ENCODE measurements at regions not wholly inside any gene's neighbourhood (a gene's known extent, or its start where the extent isn't known, plus 50 kb on each side); places are given as distances from the start of the nearest gene placed in this dataset.
"Not testable (repeated sequence)": the region's sequence is repeated elsewhere in the genome, so short reads cannot be mapped to it uniquely, and the experiment has no call there.

- DNase-seq: no peak
Measured at GRCh38 chr4:31392923-31393322, 672.8 kb downstream of the PCDH7 start.

- no peak for DNase-seq
Measured at GRCh38 chr4:31408121-31408520, 688.0 kb downstream of the PCDH7 start.

DNA sequence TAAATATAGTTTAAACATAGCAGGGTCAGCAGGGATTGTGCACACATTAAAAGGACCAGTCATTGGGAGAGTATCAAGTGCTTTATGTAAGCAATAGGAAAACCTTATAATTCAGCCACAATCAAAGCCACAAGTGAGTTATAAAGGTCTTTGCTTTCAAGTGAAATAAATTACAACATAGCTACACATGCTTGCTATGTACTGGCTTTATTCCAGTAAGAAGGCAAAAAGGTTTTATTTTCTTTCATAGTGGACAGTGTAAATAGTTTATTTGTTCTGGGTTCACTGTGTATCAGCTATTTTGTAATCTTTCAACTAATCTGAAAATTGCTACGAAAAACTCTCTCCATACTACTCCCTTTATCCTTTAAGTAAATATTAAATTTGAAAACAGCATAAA is 691.4 kb downstream of the PCDH7 start:
- no peak for DNase-seq

DNA sequence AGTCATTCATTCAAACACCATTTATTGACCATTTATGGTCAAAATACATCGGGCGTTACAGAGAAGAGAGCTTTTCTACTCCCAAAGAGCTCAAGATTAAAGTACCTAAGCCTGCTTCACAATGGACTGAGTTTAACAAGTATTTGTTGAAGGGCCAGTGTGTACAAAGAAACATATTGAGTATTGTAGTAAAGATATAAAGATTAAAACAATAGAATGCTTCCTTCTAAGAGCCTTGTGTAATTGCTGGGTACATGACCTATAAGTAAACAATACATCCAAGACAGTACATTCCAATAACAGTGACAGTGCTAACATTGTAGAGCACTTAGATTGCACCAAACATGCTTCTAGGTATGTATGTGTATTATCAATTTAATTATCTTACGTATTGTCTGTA is 695.5 kb downstream of the PCDH7 start:
- no peak for DNase-seq

DNA sequence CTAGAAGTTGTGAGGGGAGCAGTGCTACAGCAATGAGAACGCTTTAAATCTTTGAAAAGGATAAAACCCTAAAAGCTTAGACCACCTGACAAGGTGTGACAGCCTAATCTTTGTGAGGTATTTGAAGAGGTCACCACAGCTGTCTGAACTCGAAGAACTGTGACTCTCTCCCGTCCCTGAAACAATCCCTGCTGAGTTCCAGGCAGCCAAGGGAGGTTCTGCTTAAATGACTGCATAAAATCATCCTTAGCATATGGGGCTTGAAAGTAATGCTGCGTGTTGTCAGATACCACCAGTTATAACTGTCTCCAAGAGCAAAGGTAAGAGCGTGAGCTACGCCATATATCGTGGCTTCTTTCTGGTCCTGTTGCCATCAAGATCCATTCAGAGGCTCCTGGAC is 696.3 kb downstream of the PCDH7 start:
- no peak for DNase-seq

GRCh38 chr4:31417040-31417439 is 696.9 kb downstream of the PCDH7 start:
- no peak for DNase-seq

- DNase-seq: no peak
Measured at GRCh38 chr4:31422006-31422405, 701.8 kb downstream of the PCDH7 start.

- DNase-seq: no peak
Measured at GRCh38 chr4:31427691-31428090, 707.5 kb downstream of the PCDH7 start.

GRCh38 chr4:31442236-31442635 is 722.1 kb downstream of the PCDH7 start:
- no peak for DNase-seq

GRCh38 chr4:31445526-31445925 is 725.4 kb downstream of the PCDH7 start:
- DNase-seq: no peak

- DNase-seq: no peak
Measured at GRCh38 chr4:31455612-31456011, 735.4 kb downstream of the PCDH7 start.

DNA sequence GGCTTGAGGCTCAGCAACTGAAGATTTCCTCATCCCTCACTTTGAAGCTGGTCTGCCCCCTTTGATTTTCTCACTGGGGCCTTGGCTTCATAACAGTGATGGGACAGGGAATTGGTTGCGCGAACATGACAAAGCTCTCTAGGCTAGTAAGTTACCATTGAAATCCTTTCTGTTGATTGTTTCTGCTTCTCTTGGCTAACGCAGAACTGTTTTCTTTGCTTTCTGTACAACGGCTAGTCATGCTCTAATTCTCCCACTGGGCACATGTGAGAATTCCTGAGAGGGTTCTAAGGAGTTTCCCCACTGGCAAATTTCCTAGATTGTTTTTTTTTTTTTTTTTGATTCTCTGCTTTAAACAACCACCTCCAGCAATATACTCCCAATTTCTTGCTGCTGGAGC is 738.6 kb downstream of the PCDH7 start:
- no peak for DNase-seq

GRCh38 chr4:31461421-31461820 is 741.3 kb downstream of the PCDH7 start:
- no peak for DNase-seq

- DNase-seq: no peak
Measured at GRCh38 chr4:31467781-31468180, 747.6 kb downstream of the PCDH7 start.

- no peak for DNase-seq
Measured at GRCh38 chr4:31474221-31474620, 754.1 kb downstream of the PCDH7 start.

- DNase-seq: no peak
Measured at GRCh38 chr4:31482691-31483090, 762.5 kb downstream of the PCDH7 start.

- not testable (repeated sequence) for DNase-seq
Measured at GRCh38 chr4:31499216-31499615, 779.0 kb downstream of the PCDH7 start.

GRCh38 chr4:31516520-31516919 is 796.4 kb downstream of the PCDH7 start:
- DNase-seq: no peak

DNA sequence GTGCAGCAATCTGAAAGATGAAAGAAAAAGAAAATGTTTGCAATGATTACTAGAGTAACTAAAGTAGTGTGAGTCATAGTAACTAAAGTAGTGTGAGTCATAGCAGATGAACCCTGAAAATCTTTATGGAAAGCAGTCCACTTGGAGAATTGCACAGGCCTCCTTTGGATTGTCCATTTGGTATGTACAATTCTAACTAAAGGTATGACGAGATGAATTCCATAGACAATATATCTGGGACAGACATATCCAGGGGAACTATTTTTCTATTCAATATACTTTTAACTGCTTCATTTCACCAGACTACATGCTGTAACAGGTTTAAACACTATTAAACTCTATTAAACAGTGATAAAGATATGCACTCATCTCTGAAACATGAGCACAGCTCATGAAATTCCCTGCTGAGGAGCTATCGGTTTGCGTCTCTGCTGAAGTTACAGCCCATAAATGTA is 798.7 kb downstream of the PCDH7 start:
- no peak for DNase-seq

GRCh38 chr4:31530555-31530954 is 810.4 kb downstream of the PCDH7 start:
- no peak for DNase-seq

- DNase-seq: no peak
Measured at GRCh38 chr4:31538877-31539276, 818.7 kb downstream of the PCDH7 start.

DNA sequence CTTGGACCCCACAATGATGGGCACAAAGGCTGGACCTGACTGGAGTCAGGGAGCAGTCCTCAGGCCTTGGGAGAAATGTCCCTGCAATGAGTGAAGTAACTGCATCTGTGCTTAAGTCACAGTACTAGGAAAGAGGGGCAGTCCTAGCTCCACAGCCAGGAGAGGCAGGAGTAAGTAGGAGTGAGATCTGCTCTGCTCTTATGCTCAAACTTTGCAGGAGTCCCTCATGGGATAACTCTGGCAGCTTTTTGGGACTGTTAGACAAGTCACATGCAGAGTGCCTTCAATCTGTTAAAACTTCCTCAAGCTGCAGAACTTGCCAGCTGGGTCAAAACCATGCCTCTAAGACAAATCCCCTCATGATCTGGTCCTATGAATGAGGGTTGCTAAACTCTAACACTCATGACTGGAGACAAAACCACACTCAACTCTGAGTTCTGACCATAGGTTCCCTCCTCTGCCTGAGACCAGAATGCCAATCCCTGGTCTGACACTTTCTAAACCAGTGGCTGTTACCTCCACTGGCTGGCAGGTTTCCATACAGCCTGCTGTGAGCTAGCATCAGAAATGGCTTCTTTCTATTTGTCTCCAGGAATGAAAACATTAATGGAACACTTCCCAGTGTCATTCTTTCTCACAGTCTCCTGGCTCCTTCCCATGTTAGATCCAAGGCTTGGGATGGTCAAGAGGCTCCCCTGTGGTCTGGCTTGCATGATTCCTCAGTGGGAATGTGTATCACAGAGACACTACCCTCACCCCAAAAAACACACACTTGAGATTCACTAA is 819.3 kb downstream of the PCDH7 start:
- DNase-seq: no peak

DNA sequence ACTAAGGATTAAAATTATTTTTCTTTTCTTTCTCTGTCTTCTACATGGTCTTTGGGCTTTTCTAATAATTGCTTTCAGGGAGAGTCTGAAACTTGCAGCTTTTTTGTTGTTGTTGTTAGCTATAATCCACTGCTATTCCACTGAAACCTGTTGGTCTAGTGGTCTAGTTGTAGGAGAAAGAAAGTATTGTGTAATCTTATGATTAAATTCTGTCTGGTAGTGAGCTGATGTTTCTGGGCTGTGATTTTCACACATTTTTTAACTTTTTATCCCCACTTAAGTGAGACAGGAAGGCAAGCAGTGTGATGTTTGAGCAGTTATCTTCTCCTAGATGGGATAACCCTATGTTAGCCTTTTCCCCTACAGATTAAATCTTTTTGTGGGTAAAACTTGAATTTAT is 825.2 kb downstream of the PCDH7 start:
- DNase-seq: no peak

DNA sequence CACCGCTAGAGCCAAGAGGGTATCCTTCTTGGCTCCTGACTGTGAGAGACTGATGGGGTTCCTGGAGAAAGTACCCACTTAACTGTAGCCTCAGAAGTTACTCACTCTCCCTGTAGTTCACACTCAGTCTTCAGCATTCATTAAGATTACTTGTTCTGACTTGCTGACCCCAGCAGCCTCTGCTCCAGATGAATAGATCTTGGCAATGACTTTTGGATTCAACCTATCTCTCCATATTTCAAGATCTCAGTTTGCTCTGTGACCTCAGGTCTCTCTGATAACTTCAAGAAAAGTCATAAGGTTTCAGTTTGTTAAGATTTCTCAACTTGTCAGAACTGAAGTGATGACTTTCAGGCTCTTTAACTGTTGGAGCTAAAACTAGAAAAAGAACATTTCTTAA is 825.6 kb downstream of the PCDH7 start:
- no peak for DNase-seq

DNA sequence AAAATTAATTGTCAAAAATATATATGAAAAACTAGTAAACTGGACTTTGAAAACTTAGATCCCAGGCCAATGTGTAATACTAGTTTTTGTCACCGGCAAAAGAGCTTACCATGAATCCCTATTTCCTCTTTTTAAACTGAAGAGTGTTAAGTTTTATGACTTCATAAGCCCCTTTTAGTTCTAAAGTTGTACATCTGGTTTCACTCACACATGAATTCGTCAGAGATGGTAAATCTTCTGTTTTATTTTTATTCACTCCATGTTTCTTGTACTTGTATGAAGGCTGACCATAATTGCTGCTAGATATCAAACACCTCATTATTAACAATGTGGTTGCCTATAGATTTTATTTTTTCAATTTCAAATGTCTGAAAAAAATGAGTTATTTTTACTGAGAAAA is 827.9 kb downstream of the PCDH7 start:
- DNase-seq: no peak
